ENCODE measurements at regions not wholly inside any gene's neighbourhood (a gene's known extent, or its start where the extent isn't known, plus 50 kb on each side); places are given as distances from the start of the nearest gene placed in this dataset.
A peak's percentile ranks its signal among the peaks of the same experiment; 100 is the strongest.

DNA sequence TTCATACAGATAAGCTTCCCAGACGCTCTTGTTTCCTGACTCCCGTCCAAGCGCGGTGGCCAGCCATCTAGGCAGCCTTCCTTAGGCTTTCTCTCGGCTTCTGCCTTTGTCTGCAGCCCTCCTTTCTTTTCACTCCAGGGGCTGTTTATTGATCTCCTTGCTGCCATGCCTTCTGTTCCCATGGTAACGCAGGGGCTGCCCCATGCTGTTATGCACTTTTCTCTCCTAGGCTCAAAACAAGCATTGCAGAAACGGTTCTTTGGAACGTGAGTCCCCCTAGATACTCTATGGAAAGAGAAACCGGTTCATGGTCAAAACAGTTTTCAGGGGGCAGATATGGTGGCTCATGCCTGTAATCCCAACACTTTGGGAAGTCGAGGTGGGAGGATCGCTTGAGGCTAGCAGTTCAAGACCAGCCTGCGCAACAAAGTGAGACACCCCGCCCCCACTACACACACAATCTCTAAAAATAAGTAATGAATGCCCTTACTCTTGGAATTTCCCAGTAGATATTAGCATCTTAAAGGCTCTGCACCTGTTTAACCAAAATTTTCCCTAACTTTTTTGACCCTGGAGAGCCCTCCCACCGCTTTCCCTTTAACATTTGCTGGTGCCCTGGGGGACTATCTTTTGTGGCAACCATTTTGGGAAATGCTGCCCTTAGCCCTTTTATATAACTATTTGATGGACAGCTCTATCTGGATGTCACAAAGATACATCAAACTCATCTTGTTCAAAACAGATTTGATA, 53.9 kb upstream of the ZNF157 start:
- Histone ChIP-seq H3K4me1 (replicated peaks in 1 of 4; ENCODE audit: control insufficient read depth in 3 of 4, insufficient read depth in 4 of 4, low read length in 3 of 4) (peaks cover 3 to 13% (median 8%) of the 10 kb centered on the region in 4 experiments; a peak in 6 of 7 replicates), H3K56ac (replicated peaks; ENCODE audit: insufficient read length, low read depth, low read length) (peak overlapping the region; percentile 1), H2BK12ac (ENCODE audit: low read depth, low read length) (peak overlapping the region; percentile 94; the same call in 1 of the 2 replicates), H3K18ac (ENCODE audit: extremely low read depth, low read length) (peak overlapping the region; percentile 78; the same call in 1 of the 2 replicates), H3K27ac (ENCODE audit: low read depth, low read length) (peak overlapping the region; percentile 94), H3K9ac (replicated peaks in 1 of 4; ENCODE audit: extremely low read depth in 1 of 4, low read depth in 3 of 4, low read length in 3 of 4) (peak overlapping the region in 2 of 4 experiments; percentile 62 to 68; a peak in 4 of 7 replicates), H2BK5ac (ENCODE audit: low read depth, low read length) (peak overlapping the region; percentile 96), H3K9me3 (ENCODE audit: insufficient read depth in 2 of 2, low read depth in 1 of 2, low read length in 1 of 2) (no peaks in the 10 kb centered on the region), H3K36me3 (ENCODE audit: control insufficient read depth in 2 of 4, insufficient read depth in 4 of 4, low read length in 3 of 4) (no peaks in the 10 kb centered on the region), H2AFZ (ENCODE audit: low read length) (no peak overlapping the region), H3K23me2 (ENCODE audit: low read depth, low read length) (no peaks in the 10 kb centered on the region), H2AK5ac (ENCODE audit: low read depth, low read length) (0 out of 2 replicates have a peak overlapping the region, but pooled peaks have one; percentile 90), H3K14ac (ENCODE audit: insufficient read length) (no peak overlapping the region), H4K5ac (ENCODE audit: insufficient read length, low read depth, low read length) (no peak overlapping the region), H4K8ac (ENCODE audit: extremely low read depth, insufficient read depth, low read length) (no peak overlapping the region), H3K79me1 (ENCODE audit: low read depth, low read length) (no peaks in the 10 kb centered on the region), H3K4me2 (ENCODE audit: insufficient read depth in 1 of 2, low read depth in 2 of 2, low read length in 2 of 2) (peak overlapping the region; percentile 38 to 53), H2BK15ac (ENCODE audit: low read length) (no peak overlapping the region), H3K23ac (ENCODE audit: insufficient read length) (no peak overlapping the region), H2BK120ac (replicated peaks; ENCODE audit: low read depth, low read length) (no peak overlapping the region), H3K27me3 (replicated peaks in 1 of 4; ENCODE audit: control insufficient read depth in 3 of 4, extremely low read depth in 1 of 4, insufficient read depth in 3 of 4, low read length in 3 of 4) (no peaks in the 10 kb centered on the region), H2BK20ac (ENCODE audit: low read length) (no peak overlapping the region), H3K4ac (replicated peaks; ENCODE audit: insufficient read length, low read depth, low read length) (no peak overlapping the region), H4K20me1 (replicated peaks in 1 of 2; ENCODE audit: control insufficient read depth in 1 of 2, insufficient read depth in 2 of 2, low read length in 2 of 2) (no peaks in the 10 kb centered on the region), H4K91ac (replicated peaks; ENCODE audit: insufficient read length, low read length) (peak overlapping the region; percentile 19), H3K4me3 (ENCODE audit: extremely low read depth in 1 of 4, insufficient read depth in 2 of 4, low read depth in 3 of 4, low read length in 4 of 4) (peak overlapping the region in 1 of 4 experiments; percentile 48; a peak in 4 of 8 replicates), H3K79me2 (ENCODE audit: control insufficient read depth in 1 of 2, insufficient read depth in 2 of 2, low read length in 2 of 2) (no peaks in the 10 kb centered on the region)
- 2% methylated on average over 12 of the region's 14 CpGs; no CpG with 5 or more reads in 1 of the 2 experiments for WGBS, 2 experiments (ENCODE audit: extremely low coverage in 1 of 2, insufficient coverage in 1 of 2, insufficient read length in 1 of 2, insufficient replicate concordance in 2 of 2, low coverage in 1 of 2, low lambda C conversion rate in 2 of 2, missing lambda C conversion rate in 1 of 2)
- POLR2A ChIA-PET (ENCODE audit: partially characterized antibody): interaction anchor here (0.8 to 1.6 kb wide), 3 partner anchors 46 to 98 kb away, joined by 3 to 5 read pairs (median 5); partner anchors contain the start of genes CDK16 and USP11
- FAIRE-seq (peak; percentile 96), DNase-seq (ENCODE audit: low read depth in 1 of 2, low spot score in 2 of 2) (peak; percentile 41 to 63)
- CTCF ChIA-PET (ENCODE audit: partially characterized antibody): interaction anchor here (1.2 kb wide), 1 partner anchor 67 kb away, joined by 4 read pairs; no protein-coding TSS in a partner anchor
- TF ChIP-seq GABPA (IDR thresholded peaks at IDR 0.05; ENCODE audit: borderline replicate concordance, insufficient read depth, low read length) (no peak), TAF7 (optimal IDR thresholded peaks at IDR 0.05; ENCODE audit: borderline replicate concordance, low read depth, low read length) (peak; percentile 18), SP1 (IDR thresholded peaks at IDR 0.05; ENCODE audit: low read depth, low read length) (peak; percentile 21), POLR2A (IDR thresholded peaks at IDR 0.05; ENCODE audit: control extremely low read depth in 1 of 2, low read depth in 2 of 2, low read length in 2 of 2) (peak; percentile 86 to 92), EP300 (IDR thresholded peaks at IDR 0.05; ENCODE audit: borderline replicate concordance in 1 of 2, low read depth in 2 of 2, low read length in 2 of 2) (no peak), POLR2AphosphoS5 (IDR thresholded peaks at IDR 0.05; ENCODE audit: low read depth, low read length) (peak; percentile 87), CBX8 (IDR thresholded peaks at IDR 0.05; ENCODE audit: borderline replicate concordance, low read depth, low read length) (no peak), RBBP5 (IDR thresholded peaks at IDR 0.05; ENCODE audit: borderline replicate concordance, low read depth, low read length) (peak; percentile 90; the same call in 1 of the 2 replicates), TCF12 (IDR thresholded peaks at IDR 0.05; ENCODE audit: low read depth, low read length) (no peak)
- TF ChIP-seq, protein P1, sequence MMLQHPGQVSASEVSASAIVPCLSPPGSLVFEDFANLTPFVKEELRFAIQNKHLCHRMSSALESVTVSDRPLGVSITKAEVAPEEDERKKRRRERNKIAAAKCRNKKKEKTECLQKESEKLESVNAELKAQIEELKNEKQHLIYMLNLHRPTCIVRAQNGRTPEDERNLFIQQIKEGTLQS (IDR thresholded peaks at IDR 0.05; ENCODE audit: insufficient read depth, low read depth, low read length): no peak
